A549 (cell line): ENCODE measurements at regions not wholly inside any gene's neighbourhood (a gene's known extent, or its start where the extent isn't known, plus 50 kb on each side); places are given as distances from the start of the nearest gene placed in this dataset.

Experiments
- ATAC-seq, 2 experiments: fragments of 200-7000 bp in 1 of 2; fragments of >200 bp in 1 of 2; cut with Nextera tagmentation in 1 of 2; cut with Tn5 transposase in 1 of 2; 3 replicates each; pipeline versions ENCODE4 v1.8.0 to v1.9.1; 2018 to 2020; ENCODE audit warnings: mild to moderate bottlenecking in 1 of 2, moderate library complexity in 1 of 2
- CTCF ChIA-PET: fragments of 300-600 bp; sonication (Branson Sonifier 250); formaldehyde crosslinking; extraction: SDS; loops from one replicate; lab custom pipeline; 2021; ENCODE audit warnings: antibody characterized with exemption, inconsistent platforms; lab: Yijun Ruan, JAX
- POLR2A ChIA-PET: fragments of 350-600 bp; formaldehyde crosslinking; extraction: SDS; loops from one replicate; lab custom pipeline; 2021; ENCODE audit warnings: antibody characterized with exemption, inconsistent platforms; lab: Yijun Ruan, JAX
- DNase-seq, 2 experiments: peaks; one replicate each; pipeline versions ENCODE4 v3.0.0 to v3.0.0-alpha.2; 2011 to 2016; ENCODE audit warnings: low read depth in 1 of 2, low spot score in 1 of 2
- FAIRE-seq: peaks from 2 replicates; lab custom pipeline; 2011; peaks lifted over from hg19 to GRCh38; lab: Jason Lieb, UNC
- H3K27ac ChIP-seq, 2 experiments: fragments of >200 bp; sonication (Bioruptor Twin); formaldehyde crosslinking; 3 replicates each; pipeline ENCODE4 v1.5.1; 2016 to 2017
- H3K4me1 ChIP-seq: fragments of >200 bp; sonication (Bioruptor Twin); formaldehyde crosslinking; 3 replicates; pipeline ENCODE4 v1.6.1; 2016
- H3K4me2 ChIP-seq: fragments of >200 bp; sonication (Bioruptor Twin); formaldehyde crosslinking; 3 replicates; pipeline ENCODE4 v1.6.1; 2016
- H3K4me3 ChIP-seq: fragments of >200 bp; sonication (Bioruptor Twin); formaldehyde crosslinking; 3 replicates; pipeline ENCODE4 v1.5.1; 2016
- H3K9me3 ChIP-seq: fragments of >200 bp; sonication (Bioruptor Twin); formaldehyde crosslinking; 3 replicates; pipeline ENCODE4 v1.6.1; 2016
- BHLHE40 ChIP-seq: IDR thresholded peaks from 2 replicates; pipeline ENCODE4 v1.6.1; 2012; ENCODE audit warnings: low read depth, low read length, inconsistent platforms
- CBX2 ChIP-seq: fragments of 200-600 bp; sonication (generic); IDR thresholded peaks from 2 replicates; pipeline ENCODE4 v1.6.1; 2016; ENCODE audit warnings: low read depth, mild to moderate bottlenecking, borderline replicate concordance
- CBX8 ChIP-seq: fragments of 200-600 bp; sonication (generic); IDR thresholded peaks from 2 replicates; pipeline ENCODE4 v1.6.1; 2016
- CHD4 ChIP-seq: fragments of 200-600 bp; sonication (generic); IDR thresholded peaks from 2 replicates; pipeline ENCODE4 v1.6.1; 2016; ENCODE audit warnings: antibody characterized with exemption, mild to moderate bottlenecking, borderline replicate concordance
- ESRRA ChIP-seq: fragments of 150-350 bp; IDR thresholded peaks from 2 replicates; pipeline ENCODE4 v1.6.1; 2014; ENCODE audit warnings: mild to moderate bottlenecking, low read length, borderline replicate concordance
- GATA3 ChIP-seq: IDR thresholded peaks from 2 replicates; pipeline ENCODE4 v1.6.1; 2012; ENCODE audit warnings: borderline replicate concordance
- HOXB5 ChIP-seq: fragments of 250-450 bp; sonication (Bioruptor Pico); IDR thresholded peaks from 2 replicates; pipeline ENCODE4 v1.5.0; 2020; ENCODE audit warnings: mild to moderate bottlenecking, moderate library complexity
- JUNB ChIP-seq: fragments of >200 bp; sonication (Bioruptor Twin); formaldehyde crosslinking; IDR thresholded peaks from 2 replicates; pipeline ENCODE4 v1.6.1; 2016
- MAZ ChIP-seq: fragments of 150-350 bp; IDR thresholded peaks from 2 replicates; pipeline ENCODE4 v1.6.1; 2014; ENCODE audit warnings: antibody characterized with exemption, low read depth, low read length, borderline replicate concordance
- MYC ChIP-seq: IDR thresholded peaks from 2 replicates; pipeline ENCODE4 v1.6.1; 2012; ENCODE audit warnings: mild to moderate bottlenecking, inconsistent platforms, low read length, improper control_type of control experiment, borderline replicate concordance
- NFE2L2 ChIP-seq: fragments of 150-350 bp; conservative IDR thresholded peaks from 2 replicates; pipeline ENCODE4 v1.6.1; 2014; ENCODE audit warnings: low read length
- NPAS2 ChIP-seq: fragments of 250-450 bp; sonication (Bioruptor Pico); IDR thresholded peaks from 2 replicates; pipeline ENCODE4 v1.8.0; 2022; ENCODE audit warnings: mild to moderate bottlenecking, moderate library complexity, borderline replicate concordance
- PHF8 ChIP-seq: fragments of 200-600 bp; sonication (generic); IDR thresholded peaks from 2 replicates; pipeline ENCODE4 v1.6.1; 2016; ENCODE audit warnings: low read depth, mild to moderate bottlenecking, antibody characterized with exemption, moderate library complexity, borderline replicate concordance
- RAD21 ChIP-seq, 2 experiments: fragments of >200 bp in 1 of 2; sonication (Bioruptor Twin) in 1 of 2; formaldehyde crosslinking in 1 of 2; IDR thresholded peaks in 1 of 2; conservative IDR thresholded peaks in 1 of 2; 2 replicates in 1 of 2; 3 replicates in 1 of 2; pipeline ENCODE4 v1.6.1; 2012 to 2018; ENCODE audit warnings: inconsistent platforms in 1 of 2
- RFX5 ChIP-seq: fragments of 450-650 bp; IDR thresholded peaks from 2 replicates; pipeline ENCODE4 v1.7.1; 2014; ENCODE audit warnings: antibody characterized with exemption, mild to moderate bottlenecking, moderate library complexity
- ZNF302 ChIP-seq: fragments of 250-450 bp; sonication (Bioruptor Pico); IDR thresholded peaks from 2 replicates; pipeline ENCODE4 v1.9.0; 2021; ENCODE audit warnings: inconsistent platforms, mild to moderate bottlenecking, moderate library complexity
- WGBS: methylation state at CpG from one replicate; pipeline ENCODE4 v1.1.6; 2017; ENCODE audit errors: missing lambda C conversion rate; 5-methylcytosine and 5-hydroxymethylcytosine counted together
- TF ChIP-seq, protein P1 (sequence below): IDR thresholded peaks from 2 replicates; pipeline ENCODE4 v1.6.1; 2012
- TF ChIP-seq, protein P2 (sequence below): fragments of 200-600 bp; sonication (generic); IDR thresholded peaks from 2 replicates; pipeline ENCODE4 v1.6.1; 2016; ENCODE audit warnings: antibody characterized with exemption, mild to moderate bottlenecking, moderate library complexity

DNA sequence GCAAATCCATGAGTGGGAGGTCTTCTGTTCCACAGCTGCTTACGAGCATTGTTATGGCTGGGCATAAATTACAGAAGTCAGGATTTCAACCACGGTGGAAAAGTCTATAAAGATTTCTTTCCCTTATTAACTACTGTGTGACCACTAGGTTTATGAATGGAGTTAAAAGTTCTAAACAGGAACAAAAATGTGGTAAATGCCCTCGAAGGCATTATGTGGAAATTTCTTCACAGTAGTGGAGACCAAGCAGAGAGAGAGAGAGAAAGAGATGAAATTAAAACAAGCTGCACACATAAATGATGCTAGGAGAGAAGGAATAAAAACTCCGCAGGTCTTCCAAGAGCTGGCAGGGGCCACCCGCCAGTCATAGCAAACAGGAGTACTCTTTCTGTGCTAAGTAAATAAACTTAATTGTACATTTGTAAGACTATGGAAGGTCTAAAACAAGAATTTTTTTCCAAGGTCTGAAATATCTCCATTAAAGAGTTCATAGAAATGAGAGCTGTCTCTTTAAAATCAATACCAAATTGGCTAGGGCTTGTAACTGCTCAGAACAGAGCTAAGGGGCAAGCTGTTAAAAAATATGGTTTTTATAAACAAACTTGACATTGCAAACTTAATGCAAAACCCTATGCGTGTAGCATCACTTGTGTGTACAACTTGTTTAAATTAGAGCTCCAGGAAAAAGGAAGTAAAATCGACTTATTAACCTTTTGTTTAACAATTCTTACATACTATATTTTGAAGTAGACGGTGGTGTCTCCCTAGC, 438.2 kb downstream of the MEIS1 start:
- CTCF ChIA-PET: interaction anchor here (1.1 to 1.2 kb wide), 2 partner anchors 10 to 777 kb away, joined by 3 to 4 read pairs; no protein-coding TSS in a partner anchor

DNA sequence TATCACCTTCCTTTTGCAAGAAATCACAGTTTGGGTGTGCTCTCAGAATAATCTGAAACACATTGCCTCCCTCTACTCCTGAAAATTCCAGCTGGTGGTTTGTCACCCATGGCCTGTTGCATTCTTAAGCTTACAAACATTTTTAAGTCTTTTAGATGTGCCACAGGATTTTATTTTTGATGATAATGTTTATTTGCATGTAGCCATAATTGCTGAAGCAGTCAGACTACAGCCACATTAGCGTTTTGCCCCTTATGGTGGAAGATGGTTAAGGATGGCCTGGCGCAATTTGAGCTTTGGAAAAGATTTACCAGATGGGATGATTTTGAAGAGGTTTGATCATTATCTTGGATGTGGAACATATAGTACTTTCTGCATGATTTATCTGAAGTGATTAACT, 439.5 kb downstream of the MEIS1 start:
- FAIRE-seq: no peak
- no peak for ATAC-seq
- DNase-seq: no peak
- H3K4me1 ChIP-seq: no peaks in the 10 kb centered on the region
- POLR2A ChIA-PET: no interaction called here
- TF ChIP-seq, protein P1, sequence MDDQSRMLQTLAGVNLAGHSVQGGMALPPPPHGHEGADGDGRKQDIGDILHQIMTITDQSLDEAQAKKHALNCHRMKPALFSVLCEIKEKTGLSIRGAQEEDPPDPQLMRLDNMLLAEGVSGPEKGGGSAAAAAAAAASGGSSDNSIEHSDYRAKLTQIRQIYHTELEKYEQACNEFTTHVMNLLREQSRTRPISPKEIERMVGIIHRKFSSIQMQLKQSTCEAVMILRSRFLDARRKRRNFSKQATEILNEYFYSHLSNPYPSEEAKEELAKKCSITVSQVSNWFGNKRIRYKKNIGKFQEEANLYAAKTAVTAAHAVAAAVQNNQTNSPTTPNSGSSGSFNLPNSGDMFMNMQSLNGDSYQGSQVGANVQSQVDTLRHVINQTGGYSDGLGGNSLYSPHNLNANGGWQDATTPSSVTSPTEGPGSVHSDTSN: no peak
- TF ChIP-seq CBX8: no peak
- TF ChIP-seq ESRRA: no peak
- no peak for TF ChIP-seq BHLHE40
- TF ChIP-seq RAD21 (conservative IDR thresholded peaks at IDR 0.05 in 1 of 2, IDR thresholded peaks at IDR 0.05 in 1 of 2): no peak
- no peak for TF ChIP-seq NFE2L2
- no peak for TF ChIP-seq CBX2
- no peak for TF ChIP-seq MAZ
- no peak for TF ChIP-seq ZNF302 (CRISPR knock-in tag)
- TF ChIP-seq HOXB5 (CRISPR knock-in tag): no peak
- no peak for TF ChIP-seq RFX5
- H3K4me2 ChIP-seq: no peak overlapping the region
- H3K4me3 ChIP-seq: no peak overlapping the region
- 72% methylated on average over 2 of the region's 2 CpGs for WGBS
- H3K27ac ChIP-seq: no peak overlapping the region
- no peaks in the 10 kb centered on the region for H3K9me3 ChIP-seq
- CTCF ChIA-PET: interaction anchor here (1.0 kb wide), 1 partner anchor 656 kb away, joined by 3 read pairs; no protein-coding TSS in a partner anchor

More for the DNA sequence above, 438.2 kb downstream of the MEIS1 start:
- ATAC-seq (no peak), FAIRE-seq (no peak), DNase-seq (no peak)
- WGBS: 26% methylated on average over 8 of the region's 8 CpGs
- TF ChIP-seq JUNB (no peak), PHF8 (no peak), GATA3 (no peak), MYC (no peak)
- TF ChIP-seq, protein P2, sequence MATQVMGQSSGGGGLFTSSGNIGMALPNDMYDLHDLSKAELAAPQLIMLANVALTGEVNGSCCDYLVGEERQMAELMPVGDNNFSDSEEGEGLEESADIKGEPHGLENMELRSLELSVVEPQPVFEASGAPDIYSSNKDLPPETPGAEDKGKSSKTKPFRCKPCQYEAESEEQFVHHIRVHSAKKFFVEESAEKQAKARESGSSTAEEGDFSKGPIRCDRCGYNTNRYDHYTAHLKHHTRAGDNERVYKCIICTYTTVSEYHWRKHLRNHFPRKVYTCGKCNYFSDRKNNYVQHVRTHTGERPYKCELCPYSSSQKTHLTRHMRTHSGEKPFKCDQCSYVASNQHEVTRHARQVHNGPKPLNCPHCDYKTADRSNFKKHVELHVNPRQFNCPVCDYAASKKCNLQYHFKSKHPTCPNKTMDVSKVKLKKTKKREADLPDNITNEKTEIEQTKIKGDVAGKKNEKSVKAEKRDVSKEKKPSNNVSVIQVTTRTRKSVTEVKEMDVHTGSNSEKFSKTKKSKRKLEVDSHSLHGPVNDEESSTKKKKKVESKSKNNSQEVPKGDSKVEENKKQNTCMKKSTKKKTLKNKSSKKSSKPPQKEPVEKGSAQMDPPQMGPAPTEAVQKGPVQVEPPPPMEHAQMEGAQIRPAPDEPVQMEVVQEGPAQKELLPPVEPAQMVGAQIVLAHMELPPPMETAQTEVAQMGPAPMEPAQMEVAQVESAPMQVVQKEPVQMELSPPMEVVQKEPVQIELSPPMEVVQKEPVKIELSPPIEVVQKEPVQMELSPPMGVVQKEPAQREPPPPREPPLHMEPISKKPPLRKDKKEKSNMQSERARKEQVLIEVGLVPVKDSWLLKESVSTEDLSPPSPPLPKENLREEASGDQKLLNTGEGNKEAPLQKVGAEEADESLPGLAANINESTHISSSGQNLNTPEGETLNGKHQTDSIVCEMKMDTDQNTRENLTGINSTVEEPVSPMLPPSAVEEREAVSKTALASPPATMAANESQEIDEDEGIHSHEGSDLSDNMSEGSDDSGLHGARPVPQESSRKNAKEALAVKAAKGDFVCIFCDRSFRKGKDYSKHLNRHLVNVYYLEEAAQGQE: no peak
- POLR2A ChIA-PET: no interaction called here
- Histone ChIP-seq H3K4me1 (no peaks in the 10 kb centered on the region), H3K27ac (no peak overlapping the region), H3K4me2 (peak overlapping the region; percentile 16; the same call in 2 of the 3 replicates), H3K4me3 (no peak overlapping the region), H3K9me3 (no peaks in the 10 kb centered on the region)

DNA sequence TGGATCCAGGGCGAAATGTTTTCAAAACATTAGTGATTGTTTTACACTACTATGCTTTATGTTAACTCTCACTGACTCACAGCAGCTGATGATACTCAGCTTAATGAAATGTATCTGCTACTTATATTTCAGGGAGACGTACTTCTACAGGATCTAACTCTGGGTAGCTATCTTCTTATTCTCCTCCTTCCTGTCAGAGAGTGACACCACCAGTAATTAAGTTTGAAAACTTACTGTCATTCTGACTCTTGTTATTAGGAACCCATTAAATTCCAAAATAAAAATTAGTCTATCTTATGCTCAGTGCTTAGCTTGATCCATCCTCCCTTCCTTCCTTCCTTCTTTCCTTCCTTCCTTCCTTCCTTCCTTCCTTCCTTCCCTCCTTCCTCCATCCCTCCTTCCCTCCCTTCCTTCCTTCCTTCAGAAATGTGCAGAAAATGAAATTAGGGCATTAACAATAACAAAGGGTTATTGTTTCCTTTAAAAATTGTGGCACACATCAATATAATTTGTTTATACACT, 441.1 kb downstream of the MEIS1 start:
- 10% methylated on average over 2 of the region's 2 CpGs for WGBS
- no peak overlapping the region for H3K27ac ChIP-seq
- CTCF ChIA-PET: interaction anchor here (1.3 kb wide), 1 partner anchor 446 kb away, joined by 3 read pairs; no protein-coding TSS in a partner anchor
- no peak overlapping the region for H3K4me3 ChIP-seq
- ATAC-seq (no peak), DNase-seq (no peak), FAIRE-seq (peak; percentile 32)
- POLR2A ChIA-PET: no interaction called here
- no peaks in the 10 kb centered on the region for H3K4me1 ChIP-seq
- no peaks in the 10 kb centered on the region for H3K9me3 ChIP-seq
- TF ChIP-seq CHD4 (no peak), NPAS2 (CRISPR knock-in tag) (no peak)
- TF ChIP-seq, all 56 proteins: peak for 0
- no peak overlapping the region for H3K4me2 ChIP-seq
